IMR-90 (cell line): ENCODE measurements at regions not wholly inside any gene's neighbourhood (a gene's known extent, or its start where the extent isn't known, plus 50 kb on each side); places are given as distances from the start of the nearest gene placed in this dataset.

Experiments used
- ATAC-seq: fragments of 200-7000 bp; cut with Tn5 transposase; 2 replicates; pipeline ENCODE4 v1.9.1; 2020; ENCODE audit warnings: low read depth, mild to moderate bottlenecking, moderate library complexity
- BruUV-seq: library from RNA; stranded (reverse); fragments of 400-500 nt; replicated peaks from 2 replicates; lab custom pipeline; 2021; lab: Mats Ljungman, UMichigan
- CTCF ChIA-PET: fragments of 300-600 bp; formaldehyde crosslinking; extraction: SDS; loops from one replicate; lab custom pipeline; 2021; ENCODE audit warnings: antibody characterized with exemption; lab: Yijun Ruan, JAX
- POLR2A ChIA-PET: fragments of 300-600 bp; sonication (Branson Sonifier 250); formaldehyde crosslinking; loops from one replicate; lab custom pipeline; 2022; ENCODE audit warnings: antibody characterized with exemption; ENCODE audit not compliant: unreplicated experiment; lab: Charles Lee
- DNase-seq: peaks from one replicate; pipeline ENCODE4 v3.0.0; 2013
- H2AFZ ChIP-seq: replicated peaks from 2 replicates; pipeline ENCODE3; 2013; ENCODE audit warnings: low read length, mild to moderate bottlenecking; ENCODE audit not compliant: poor library complexity
- H2AK5ac ChIP-seq: 2 replicates; pipeline ENCODE4 v1.6.1; 2013; ENCODE audit warnings: low read depth, low read length, inconsistent platforms
- H2AK9ac ChIP-seq: replicated peaks from 2 replicates; pipeline ENCODE3; 2013; ENCODE audit warnings: mild to moderate bottlenecking, low read depth, low read length, moderate library complexity; ENCODE audit not compliant: poor library complexity
- H2BK120ac ChIP-seq: 2 replicates; pipeline ENCODE4 v1.6.1; 2013; ENCODE audit warnings: low read depth, low read length, inconsistent platforms
- H2BK15ac ChIP-seq: 3 replicates; pipeline ENCODE4 v1.6.1; 2013; ENCODE audit warnings: low read depth, low read length, inconsistent platforms
- H2BK20ac ChIP-seq: 2 replicates; pipeline ENCODE4 v1.6.1; 2013; ENCODE audit warnings: low read depth, mild to moderate bottlenecking, inconsistent platforms, low read length, moderate library complexity
- H2BK5ac ChIP-seq: 2 replicates; pipeline ENCODE4 v1.6.1; 2013; ENCODE audit warnings: mild to moderate bottlenecking, low read depth, low read length, inconsistent platforms; ENCODE audit not compliant: poor library complexity, severe bottlenecking
- H3K14ac ChIP-seq: replicated peaks from 2 replicates; pipeline ENCODE4 v1.6.1; 2013; ENCODE audit warnings: low read depth, low read length, inconsistent platforms
- H3K18ac ChIP-seq: 2 replicates; pipeline ENCODE4 v1.6.1; 2013; ENCODE audit warnings: low read depth, low read length, control low read depth
- H3K23ac ChIP-seq: 2 replicates; pipeline ENCODE4 v1.6.1; 2013; ENCODE audit warnings: low read depth, low read length, inconsistent platforms
- H3K27ac ChIP-seq: 2 replicates; pipeline ENCODE4 v1.5.1; 2013; ENCODE audit warnings: mild to moderate bottlenecking, control low read depth, low read length; ENCODE audit not compliant: insufficient read depth
- H3K27me3 ChIP-seq: 2 replicates; pipeline ENCODE4 v1.6.1; 2013; ENCODE audit warnings: low read length; ENCODE audit not compliant: control insufficient read depth, insufficient read depth
- H3K36me3 ChIP-seq: 2 replicates; pipeline ENCODE4 v1.6.1; 2013; ENCODE audit warnings: low read length, mixed read lengths; ENCODE audit not compliant: control insufficient read depth, insufficient read depth
- H3K4ac ChIP-seq: 2 replicates; pipeline ENCODE4 v1.6.1; 2013; ENCODE audit warnings: low read depth, low read length, inconsistent platforms
- H3K4me1 ChIP-seq: 2 replicates; pipeline ENCODE4 v1.6.1; 2013; ENCODE audit warnings: low read length, mixed read lengths; ENCODE audit not compliant: control insufficient read depth, insufficient read depth
- H3K4me2 ChIP-seq: 2 replicates; pipeline ENCODE4 v1.6.1; 2013; ENCODE audit warnings: low read depth, mild to moderate bottlenecking, control low read depth, low read length, moderate library complexity
- H3K4me3 ChIP-seq: 2 replicates; pipeline ENCODE4 v1.5.1; 2013; ENCODE audit warnings: low read depth, mild to moderate bottlenecking, control low read depth, low read length, moderate library complexity; ENCODE audit not compliant: insufficient read depth
- H3K56ac ChIP-seq: 2 replicates; pipeline ENCODE4 v1.6.1; 2013; ENCODE audit warnings: low read length, inconsistent platforms; ENCODE audit not compliant: insufficient read depth; ENCODE audit errors: extremely low read depth
- H3K79me1 ChIP-seq, 2 experiments: 2 replicates each; pipeline ENCODE4 v1.6.1; 2013; ENCODE audit warnings: low read length in 2 of 2, inconsistent platforms in 1 of 2, low read depth in 1 of 2
- H3K9ac ChIP-seq: 2 replicates; pipeline ENCODE4 v1.6.1; 2013; ENCODE audit warnings: low read depth, low read length, control low read depth
- H3K9me1 ChIP-seq: 2 replicates; pipeline ENCODE4 v1.6.1; 2013; ENCODE audit warnings: low read length, inconsistent platforms; ENCODE audit not compliant: insufficient read depth
- H3K9me3 ChIP-seq: 2 replicates; pipeline ENCODE4 v1.6.1; 2013; ENCODE audit warnings: low read length; ENCODE audit not compliant: control insufficient read depth, insufficient read depth
- H4K20me1 ChIP-seq: 2 replicates; pipeline ENCODE4 v1.6.1; 2013; ENCODE audit warnings: low read length, inconsistent platforms; ENCODE audit not compliant: insufficient read depth
- H4K5ac ChIP-seq: 2 replicates; pipeline ENCODE4 v1.6.1; 2013; ENCODE audit warnings: mild to moderate bottlenecking, low read depth, low read length, control low read depth
- H4K8ac ChIP-seq, 2 experiments: 2 replicates each; pipeline ENCODE4 v1.6.1; 2013; ENCODE audit warnings: low read depth in 2 of 2, low read length in 2 of 2, control low read depth in 1 of 2, inconsistent platforms in 1 of 2
- H4K91ac ChIP-seq: 2 replicates; pipeline ENCODE4 v1.6.1; 2013; ENCODE audit warnings: low read depth, low read length, inconsistent platforms; ENCODE audit not compliant: insufficient read depth
- BHLHE40 ChIP-seq: fragments of 150-350 bp; IDR thresholded peaks from 2 replicates; pipeline ENCODE4 v1.6.1; 2016; ENCODE audit warnings: mild to moderate bottlenecking, low read depth, low read length
- CEBPB ChIP-seq: IDR thresholded peaks from 2 replicates; pipeline ENCODE4 v1.6.1; 2012; ENCODE audit warnings: low read depth, low read length, improper control_type of control experiment
- CHD1 ChIP-seq: IDR thresholded peaks from 2 replicates; pipeline ENCODE4 v1.6.1; 2012; ENCODE audit warnings: low read depth, low read length, improper control_type of control experiment
- CTCF ChIP-seq: conservative IDR thresholded peaks from 2 replicates; pipeline ENCODE4 v1.5.1; 2012; ENCODE audit warnings: mild to moderate bottlenecking, low read depth, low read length, improper control_type of control experiment
- ELK1 ChIP-seq: fragments of 150-350 bp; IDR thresholded peaks from 2 replicates; pipeline ENCODE4 v1.6.1; 2016; ENCODE audit warnings: low read depth, mild to moderate bottlenecking, low read length, moderate library complexity, borderline replicate concordance
- FOS ChIP-seq: fragments of 150-350 bp; IDR thresholded peaks from 2 replicates; pipeline ENCODE4 v1.6.1; 2016; ENCODE audit warnings: low read depth, low read length
- MAFK ChIP-seq: IDR thresholded peaks from 2 replicates; pipeline ENCODE4 v1.6.1; 2012; ENCODE audit warnings: low read depth, low read length, improper control_type of control experiment
- MAZ ChIP-seq: IDR thresholded peaks from 2 replicates; pipeline ENCODE4 v1.6.1; 2012; ENCODE audit warnings: low read depth, mild to moderate bottlenecking, low read length, improper control_type of control experiment, moderate library complexity, borderline replicate concordance
- MXI1 ChIP-seq: IDR thresholded peaks from 2 replicates; pipeline ENCODE4 v1.6.1; 2012; ENCODE audit warnings: low read depth, mild to moderate bottlenecking, low read length, moderate library complexity, borderline replicate concordance
- NFE2L2 ChIP-seq: fragments of 150-350 bp; IDR thresholded peaks from 2 replicates; pipeline ENCODE4 v1.6.1; 2016; ENCODE audit warnings: low read depth, mild to moderate bottlenecking, low read length
- POLR2A ChIP-seq: IDR thresholded peaks from 2 replicates; pipeline ENCODE4 v1.6.1; 2012; ENCODE audit warnings: mild to moderate bottlenecking, low read depth, low read length
- RAD21 ChIP-seq: IDR thresholded peaks from 2 replicates; pipeline ENCODE4 v1.6.1; 2012; ENCODE audit warnings: low read length, improper control_type of control experiment
- RCOR1 ChIP-seq: IDR thresholded peaks from 2 replicates; pipeline ENCODE4 v1.6.1; 2012; ENCODE audit warnings: mild to moderate bottlenecking, low read length, improper control_type of control experiment; ENCODE audit not compliant: insufficient replicate concordance
- RFX5 ChIP-seq: IDR thresholded peaks from 2 replicates; pipeline ENCODE4 v1.8.0; 2012; ENCODE audit warnings: low read depth, mild to moderate bottlenecking, low read length, moderate library complexity
- SMC3 ChIP-seq: fragments of 150-350 bp; IDR thresholded peaks from 2 replicates; pipeline ENCODE4 v1.6.1; 2016; ENCODE audit warnings: low read depth, mild to moderate bottlenecking, antibody characterized with exemption, low read length, moderate library complexity
- USF2 ChIP-seq: fragments of 150-350 bp; IDR thresholded peaks from 2 replicates; pipeline ENCODE4 v1.6.1; 2017; ENCODE audit warnings: mild to moderate bottlenecking, antibody characterized with exemption, low read length, low read depth
- WGBS, 2 experiments: methylation state at CpG; one replicate each; pipeline versions ENCODE4 v1.1.5 to v1.1.7; 2013; ENCODE audit warnings: missing lambda C conversion rate in 2 of 2; ENCODE audit not compliant: insufficient read length in 1 of 2; ENCODE audit errors: extremely low coverage in 2 of 2; 5-methylcytosine and 5-hydroxymethylcytosine counted together
- dilution Hi-C: fragments of 300-500 bp; cut with HindIII; formaldehyde crosslinking; loops from one replicate; pipeline ENCODE4 v1.14.3; 2018; ENCODE audit warnings: low sequenced_read_pairs; ENCODE audit not compliant: unreplicated experiment
- in situ Hi-C: fragments of 300-500 bp; cut with MboI; formaldehyde crosslinking; loops from 3 replicates; pipeline ENCODE4 v1.14.3; 2019; ENCODE audit warnings: low sequenced_read_pairs, inconsistent platforms, mixed read lengths
- intact Hi-C: fragments of 100-400 bp; cut with micrococcal nuclease; formaldehyde crosslinking; loops from 2 replicates; pipeline ENCODE4 v1.10.0; 2022

- in situ Hi-C loops = no loop called here
- Histone ChIP-seq H2BK15ac (no peak overlapping the region), H3K9me3 (peaks cover 11% of the 10 kb centered on the region; the same call in 1 of the 2 replicates), H4K8ac (no peak overlapping the region), H3K56ac (no peak overlapping the region), H3K18ac (no peak overlapping the region), H4K91ac (no peak overlapping the region), H3K27me3 (no peaks in the 10 kb centered on the region; the same call in 1 of the 2 replicates), H3K79me1 (no peaks in the 10 kb centered on the region), H3K23ac (no peak overlapping the region), H3K14ac (no peak overlapping the region), H3K4me1 (no peaks in the 10 kb centered on the region), H2BK120ac (no peak overlapping the region), H3K9ac (no peak overlapping the region), H4K5ac (no peak overlapping the region), H2AFZ (no peak overlapping the region), H3K4ac (no peak overlapping the region), H3K27ac (no peak overlapping the region), H2AK5ac (no peak overlapping the region), H2BK5ac (no peak overlapping the region), H3K36me3 (no peaks in the 10 kb centered on the region), H3K4me2 (no peak overlapping the region), H3K4me3 (no peak overlapping the region), H4K20me1 (no peaks in the 10 kb centered on the region), H2BK20ac (no peak overlapping the region), H3K9me1 (no peaks in the 10 kb centered on the region), H2AK9ac (no peak overlapping the region)
- CTCF ChIA-PET = no interaction called here
- BruUV-seq = no TSS peak
- dilution Hi-C loops = no loop called here
- ATAC-seq (no peak), DNase-seq (no peak)
- POLR2A ChIA-PET = no interaction called here
- TF ChIP-seq CHD1 (no peak), USF2 (no peak), RCOR1 (no peak), MAZ (no peak), CEBPB (no peak), CTCF (no peak), POLR2A (no peak), SMC3 (no peak), RAD21 (no peak), FOS (no peak), MAFK (no peak), RFX5 (no peak), ELK1 (no peak), MXI1 (no peak), NFE2L2 (no peak), BHLHE40 (no peak)
- 83% methylated on average over 2 of the region's 5 CpGs; no CpG with 5 or more reads in 1 of the 2 experiments for WGBS, 2 experiments
- intact Hi-C loops = no loop called here
Measured at GRCh38 chr2:61679096-61679495, 140.9 kb upstream of the XPO1 start.
